GM18508 (cell line): ENCODE measurements at regions not wholly inside any gene's neighbourhood (a gene's known extent, or its start where the extent isn't known, plus 50 kb on each side); places are given as distances from the start of the nearest gene placed in this dataset.
"Not testable (repeated sequence)": the region's sequence is repeated elsewhere in the genome, so short reads cannot be mapped to it uniquely, and the experiment has no call there.

Experiments
- ATAC-seq: cut with Tn5 transposase; IDR thresholded peaks from one replicate; pipeline ENCODE4 v1.9.1; 2021; ENCODE audit warnings: moderate number of reproducible peaks; ENCODE audit not compliant: insufficient read depth, unreplicated experiment

DNA sequence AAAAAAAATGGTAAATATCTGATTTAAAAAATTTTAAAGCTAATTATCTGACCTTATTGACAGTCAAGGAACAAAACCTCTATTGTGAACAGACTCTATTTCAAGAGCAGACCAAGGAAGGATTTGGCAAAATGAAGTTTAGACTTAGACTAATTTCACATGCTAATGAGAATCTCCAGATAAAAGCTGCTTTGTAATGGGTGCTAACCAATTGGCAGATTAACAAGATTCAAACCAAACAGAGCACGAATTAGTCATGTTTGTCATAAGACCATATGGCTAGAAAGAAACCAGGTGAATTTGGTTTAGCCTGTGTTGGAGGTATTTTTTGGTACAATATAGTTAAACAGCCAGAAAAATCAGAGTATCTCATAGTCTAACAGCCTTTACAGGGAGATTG is 429.1 kb upstream of the NFE2L3 start:
- no peak for ATAC-seq

DNA sequence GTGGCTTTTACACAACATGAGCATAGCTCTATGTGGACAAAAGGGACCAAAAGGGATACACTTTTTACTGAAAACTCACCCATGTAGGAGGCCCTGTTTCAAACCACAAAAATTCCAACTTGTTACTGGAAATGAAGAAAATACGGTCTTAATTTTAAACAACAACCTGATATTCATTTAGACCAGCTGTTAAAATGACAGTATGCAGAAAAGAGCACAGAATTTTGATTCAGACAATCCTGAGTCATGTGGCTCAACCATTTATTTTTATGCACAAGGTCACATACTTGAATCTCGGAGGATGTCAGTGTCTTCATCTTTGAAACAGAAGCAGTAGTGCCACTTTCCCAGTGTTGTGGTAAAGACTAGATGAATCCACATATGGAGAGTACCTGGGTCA is 426.5 kb upstream of the NFE2L3 start:
- no peak for ATAC-seq

DNA sequence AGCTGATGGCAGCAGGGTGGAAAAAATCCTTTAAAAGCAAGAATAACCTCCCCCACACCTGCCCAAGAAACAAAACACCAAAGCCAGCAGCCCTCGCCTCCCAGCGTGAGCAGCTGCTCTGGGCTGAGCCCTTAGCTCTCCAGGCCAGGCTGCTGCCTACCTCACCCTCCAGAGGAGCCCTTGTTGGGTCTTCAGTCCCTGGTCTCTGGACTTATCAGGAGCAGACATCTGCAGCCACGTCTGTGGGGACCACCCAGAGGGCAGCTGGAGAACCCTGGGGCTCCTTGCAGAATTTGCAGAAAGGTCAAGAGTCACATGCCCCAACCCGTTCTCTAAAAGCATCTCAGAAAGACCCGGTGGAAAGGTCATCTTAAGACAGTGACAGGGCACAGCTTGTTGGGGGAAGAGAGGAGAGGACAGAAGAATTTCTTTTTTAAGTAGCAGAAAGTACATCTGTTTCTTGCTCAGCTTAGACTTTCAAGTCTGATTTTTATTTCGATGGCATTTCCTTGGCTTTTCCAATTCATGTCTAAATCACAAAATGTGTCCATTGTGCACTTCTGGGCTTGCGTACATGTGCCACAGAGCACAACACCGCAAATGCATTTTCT is 425.7 kb upstream of the NFE2L3 start:
- no peak for ATAC-seq

DNA sequence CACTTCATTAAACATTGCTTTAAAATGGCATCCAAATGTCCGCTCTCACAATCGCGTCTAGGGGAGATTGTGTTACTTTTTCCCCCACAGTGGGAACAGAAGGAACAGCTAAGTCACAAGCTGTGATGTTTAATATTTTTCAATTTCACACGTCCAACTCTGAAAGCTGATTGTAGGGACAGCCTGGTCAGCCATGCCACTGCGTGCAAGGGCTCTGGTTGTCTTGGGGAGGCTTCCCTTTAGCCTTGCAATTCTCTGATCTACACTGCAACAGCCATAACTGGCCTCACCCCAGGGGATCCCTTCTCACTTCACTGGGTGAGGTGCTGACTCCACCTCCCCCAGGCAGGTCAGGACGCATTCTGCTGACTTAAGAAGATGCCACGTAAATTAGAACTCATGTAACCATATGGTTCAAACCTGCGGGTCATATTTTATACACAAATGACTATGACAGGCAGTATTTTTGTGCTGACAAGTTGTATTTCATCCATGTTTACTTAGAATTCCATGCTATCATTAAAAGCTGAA is 425.2 kb upstream of the NFE2L3 start:
- no peak for ATAC-seq

DNA sequence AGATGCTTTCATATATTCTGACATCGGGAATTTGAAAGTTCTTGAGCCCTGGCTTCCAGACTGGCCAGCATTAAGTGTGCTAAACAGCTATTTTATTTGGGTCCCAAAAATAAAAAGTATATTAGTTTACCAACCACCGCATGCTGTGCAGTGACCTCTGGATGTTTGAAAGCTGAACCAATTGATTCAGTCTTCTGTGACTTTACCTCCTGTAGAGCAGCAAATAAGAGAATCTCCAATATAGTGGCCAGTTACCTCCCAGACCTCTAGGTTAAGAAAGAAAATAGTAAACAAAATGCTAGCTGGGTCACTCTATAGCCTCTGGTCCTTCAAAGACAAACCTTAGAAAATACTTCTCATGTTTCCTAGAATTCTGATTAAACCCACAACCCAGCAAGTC is 424.6 kb upstream of the NFE2L3 start:
- no peak for ATAC-seq

DNA sequence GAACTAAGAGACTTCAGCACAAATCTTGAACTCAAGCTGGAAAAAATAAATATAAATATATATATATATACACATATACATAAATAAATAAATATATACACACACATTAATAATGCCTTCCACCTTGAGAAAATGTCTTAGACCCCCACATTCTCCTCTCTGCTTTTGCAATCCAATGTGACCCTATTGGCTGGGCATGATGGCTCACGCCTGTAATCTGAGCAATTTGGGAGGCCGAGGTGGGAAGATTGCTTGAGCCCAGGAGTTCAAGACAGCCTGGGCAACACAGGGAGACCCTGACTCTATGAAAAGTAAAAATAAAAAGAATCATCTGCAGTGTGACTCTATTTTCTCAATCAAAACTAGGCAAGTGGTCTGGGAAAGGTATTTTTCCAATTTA is 424.1 kb upstream of the NFE2L3 start:
- ATAC-seq, result no peak

DNA sequence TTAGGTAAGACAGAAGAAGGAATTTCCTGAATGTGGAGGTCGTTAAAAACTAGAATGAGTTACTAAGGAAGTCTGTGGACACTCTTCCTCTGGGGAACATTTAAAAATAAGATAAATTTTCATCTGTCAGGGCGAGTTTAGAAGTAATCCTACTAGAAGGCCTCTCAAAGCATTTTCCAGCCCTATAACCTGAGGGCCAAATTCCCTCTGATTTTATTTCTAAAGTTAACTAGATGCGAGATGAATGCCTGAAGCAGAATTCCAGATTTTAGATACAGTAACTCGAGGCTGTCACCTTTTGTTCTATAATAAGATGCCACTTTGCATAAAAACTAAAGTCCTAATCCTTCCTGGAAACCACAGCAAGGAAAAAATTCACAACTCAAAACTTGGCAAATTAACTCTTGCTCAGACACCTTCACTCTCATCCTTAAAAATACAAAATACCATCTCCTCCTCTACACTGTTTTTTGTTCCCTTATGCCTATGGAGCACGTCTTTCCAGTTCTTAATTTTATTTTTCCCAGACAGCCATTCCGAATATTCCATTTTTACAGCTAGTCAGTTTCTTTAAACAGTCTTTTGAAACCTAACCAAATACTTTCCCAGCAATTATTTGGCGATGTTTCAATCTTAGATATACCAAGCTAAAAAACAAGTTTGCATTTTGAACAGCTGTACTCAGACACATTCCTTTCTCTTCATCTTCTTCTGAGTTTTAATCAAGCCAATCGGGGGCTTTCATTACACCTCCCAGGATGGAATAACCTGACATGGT is 420.7 kb upstream of the NFE2L3 start:
- no peak for ATAC-seq

DNA sequence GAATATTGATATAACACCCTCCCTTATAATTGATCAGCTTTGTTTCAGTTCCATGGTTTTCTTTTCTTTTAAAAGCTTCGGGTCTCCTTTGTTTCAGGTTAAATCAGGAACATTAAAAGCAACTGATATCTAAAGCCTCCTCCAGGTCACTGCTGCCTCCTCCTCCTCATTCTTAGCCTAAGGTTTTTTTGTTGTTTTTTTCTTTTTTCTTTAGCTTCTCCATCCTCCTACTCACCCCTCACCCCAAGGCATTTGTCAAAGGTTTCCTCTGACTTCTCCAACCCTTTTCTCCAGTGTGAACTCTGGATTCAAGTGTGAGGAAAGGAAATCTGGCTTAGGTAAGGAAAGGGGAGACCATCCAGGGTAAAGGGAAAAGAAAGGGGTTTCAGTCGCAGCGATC is 420.2 kb upstream of the NFE2L3 start:
- no peak for ATAC-seq

DNA sequence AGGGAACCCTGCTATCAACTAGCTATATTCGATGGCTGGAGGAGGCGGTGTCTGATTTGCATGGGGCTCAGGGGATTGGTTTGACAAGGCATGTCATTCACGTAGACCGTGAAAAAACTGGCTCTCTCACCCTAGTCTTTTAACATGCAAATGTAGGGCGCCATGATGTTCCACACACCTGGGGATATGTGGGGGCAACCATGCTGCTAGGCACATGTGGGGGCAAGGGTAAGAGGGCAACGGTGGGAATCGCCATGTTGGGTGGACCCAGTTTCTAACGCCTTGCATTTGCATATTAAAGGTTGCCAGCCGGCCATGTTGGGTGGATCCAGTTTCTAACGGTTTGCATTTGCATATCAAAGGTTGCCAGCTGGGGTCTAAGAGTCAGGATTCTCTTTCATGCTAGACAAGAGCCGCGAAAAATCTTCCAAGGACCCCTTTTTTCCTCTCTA is 419.2 kb upstream of the NFE2L3 start:
- ATAC-seq, result no peak

DNA sequence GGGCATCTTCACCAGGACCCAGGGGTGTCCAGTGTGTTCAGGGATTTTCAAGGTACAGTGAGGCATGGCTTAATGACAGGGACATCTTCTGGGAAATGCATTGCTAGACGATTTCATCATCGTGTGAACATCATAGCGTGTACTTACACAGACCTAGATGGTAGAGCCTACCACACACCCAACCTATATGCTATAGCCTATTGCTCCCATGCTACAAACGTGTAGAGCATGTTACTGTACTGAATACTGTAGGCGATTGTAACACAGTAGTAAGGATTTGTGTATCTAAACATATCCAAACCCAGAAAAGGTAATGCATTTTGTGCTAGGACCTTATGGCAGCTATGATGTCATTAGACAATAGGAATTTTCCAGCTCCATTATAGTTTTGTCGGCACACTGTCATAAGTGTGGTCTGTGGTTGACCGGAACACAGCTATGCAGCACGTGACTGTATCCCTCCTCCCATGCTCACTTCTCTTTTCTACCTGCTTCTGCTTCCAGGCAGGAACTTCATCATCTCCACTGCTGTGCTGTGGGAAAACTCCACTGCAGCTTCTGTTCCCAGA is 416.2 kb upstream of the NFE2L3 start:
- no peak for ATAC-seq

DNA sequence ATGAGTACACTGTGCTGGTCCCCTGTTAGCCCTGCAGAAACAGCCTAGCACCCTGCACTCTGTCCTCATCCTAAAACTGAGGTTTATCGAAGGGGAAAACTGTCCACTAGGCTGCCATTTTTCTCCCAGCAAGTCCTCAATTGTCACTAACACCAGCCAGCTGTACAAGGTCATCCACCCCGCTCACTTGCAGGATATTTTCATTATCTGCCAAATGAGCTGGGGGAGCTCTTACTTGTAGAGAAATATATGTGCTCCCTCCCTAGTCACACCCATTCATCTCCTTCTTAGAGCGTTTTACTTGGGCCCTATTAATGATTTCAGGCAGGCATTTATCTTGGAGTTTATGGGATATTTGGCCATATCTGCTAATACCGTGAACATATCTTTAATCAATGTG is 413.5 kb upstream of the NFE2L3 start:
- ATAC-seq, result no peak

DNA sequence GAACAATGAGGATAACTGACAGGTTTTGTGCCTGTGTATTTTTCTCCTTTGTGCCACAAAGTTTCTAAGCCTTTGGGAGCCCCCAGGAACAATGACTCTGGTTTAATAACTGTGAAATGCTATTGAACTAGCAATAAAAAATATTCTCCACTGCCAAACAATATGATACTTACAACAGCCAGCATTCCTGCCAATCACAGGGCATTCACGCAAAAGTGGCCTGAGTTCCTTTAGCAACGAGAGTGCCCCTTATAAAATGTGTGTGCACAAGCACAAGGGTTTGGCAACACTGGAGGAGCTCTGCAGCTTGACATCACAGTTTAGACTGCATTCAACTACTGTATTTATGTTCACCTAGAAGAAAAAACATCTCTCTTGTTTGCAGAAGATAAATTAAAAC is 412.9 kb upstream of the NFE2L3 start:
- no peak for ATAC-seq

DNA sequence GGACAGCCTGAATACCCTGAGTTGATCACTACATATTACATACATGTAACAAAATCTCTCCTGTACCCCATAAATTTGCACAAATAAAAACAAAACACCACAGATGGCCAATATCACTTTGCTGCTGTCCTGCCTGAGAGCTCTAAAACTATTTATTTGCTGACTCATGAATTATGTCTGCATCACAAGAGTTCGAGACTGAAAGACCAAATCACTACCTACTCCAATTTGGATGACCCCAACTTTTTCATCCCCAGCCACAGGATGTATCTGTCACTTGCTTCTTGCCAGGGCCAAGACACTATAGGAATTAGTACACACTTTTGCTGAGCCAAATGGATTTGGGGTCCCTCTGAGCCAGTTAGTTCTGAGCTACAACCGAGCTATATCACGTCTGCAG is 409.7 kb upstream of the NFE2L3 start:
- ATAC-seq, result no peak

DNA sequence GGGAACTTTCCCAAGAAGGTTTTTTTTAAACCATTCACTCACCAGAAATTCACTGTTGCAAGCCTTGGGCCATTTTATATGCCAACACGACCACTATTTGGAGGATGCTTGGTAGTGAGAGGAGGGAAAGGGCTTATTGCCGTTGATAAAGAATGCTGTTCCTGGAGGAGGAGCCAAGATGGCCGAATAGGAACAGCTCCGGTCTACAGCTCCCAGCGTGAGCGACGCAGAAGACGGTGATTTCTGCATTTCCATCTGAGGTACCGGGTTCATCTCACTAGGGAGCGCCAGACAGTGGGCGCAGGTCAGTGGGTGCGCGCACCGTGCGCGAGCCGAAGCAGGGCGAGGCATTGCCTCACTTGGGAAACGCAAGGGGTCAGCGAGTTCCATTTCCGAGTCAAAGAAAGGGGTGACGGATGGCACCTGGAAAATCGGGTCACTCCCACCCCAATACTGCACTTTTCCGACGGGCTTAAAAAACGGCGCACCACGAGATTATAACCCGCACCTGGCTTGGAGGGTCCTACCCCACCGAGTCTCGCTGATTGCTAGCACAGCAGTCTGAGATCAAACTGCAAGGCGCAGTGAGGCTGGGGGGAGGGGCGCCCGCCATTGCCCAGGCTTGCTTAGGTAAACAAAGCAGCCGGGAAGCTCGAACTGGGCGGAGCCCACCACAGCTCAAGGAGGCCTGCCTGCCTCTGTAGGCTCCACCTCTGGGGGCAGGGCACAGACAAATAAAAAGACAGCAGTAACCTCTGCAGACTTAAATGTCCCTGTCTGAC is 408.1 kb upstream of the NFE2L3 start:
- ATAC-seq, result not testable (repeated sequence)

DNA sequence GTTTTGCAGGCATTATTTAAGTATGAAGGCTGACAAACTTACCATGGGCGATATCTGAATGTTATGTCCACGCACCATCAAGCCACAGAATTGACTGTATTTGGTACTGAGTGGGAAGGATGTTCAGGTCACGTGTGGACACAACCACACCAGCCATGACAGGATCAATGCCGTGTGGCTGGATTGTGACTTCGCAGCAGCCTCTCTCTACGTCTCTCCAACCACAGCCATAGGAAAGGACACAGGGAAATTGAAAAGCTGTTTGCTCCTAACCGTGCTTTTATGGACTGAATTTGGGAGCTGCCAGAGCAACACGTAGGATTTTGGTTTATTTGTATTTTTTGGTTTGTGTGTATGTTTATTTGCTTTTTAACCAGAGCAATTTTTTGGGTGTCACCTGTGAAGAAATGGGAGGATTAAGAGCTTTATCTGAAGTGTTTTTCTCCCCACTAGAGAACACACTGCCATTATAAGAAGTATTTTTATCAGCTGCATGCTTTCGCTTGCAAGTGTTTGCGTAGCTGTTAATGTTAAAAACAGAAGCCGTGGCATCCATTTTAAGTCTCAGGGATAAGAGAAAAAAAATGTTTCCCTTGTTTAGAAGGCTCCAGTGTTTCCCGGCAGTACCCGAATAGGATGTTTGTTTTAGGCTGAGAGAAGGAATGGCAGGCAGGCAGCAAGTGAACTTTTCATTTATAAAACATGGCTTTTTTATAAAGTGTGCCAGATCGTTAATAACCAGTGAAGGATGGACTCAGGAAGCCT is 401.1 kb upstream of the NFE2L3 start:
- ATAC-seq, result no peak

DNA sequence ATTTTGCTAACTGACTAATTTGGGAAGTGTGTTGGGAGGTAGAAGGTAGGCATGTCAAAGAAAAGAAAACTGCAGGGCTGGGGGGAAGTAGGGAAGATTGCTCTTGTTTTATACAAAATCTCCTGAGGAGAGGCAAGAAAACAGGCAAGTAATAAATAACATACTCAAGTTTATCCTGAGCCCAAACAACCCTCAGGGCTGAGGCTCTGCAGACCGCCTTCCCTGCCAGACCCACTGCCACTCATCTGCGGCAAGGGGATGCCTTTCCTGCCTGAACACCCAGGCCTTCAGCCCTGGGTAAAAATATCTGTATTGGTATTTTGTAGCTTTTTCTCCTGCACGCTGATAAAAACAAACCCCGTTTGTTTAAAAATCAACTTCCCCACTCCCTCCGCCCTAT is 399.8 kb upstream of the NFE2L3 start:
- no peak for ATAC-seq

DNA sequence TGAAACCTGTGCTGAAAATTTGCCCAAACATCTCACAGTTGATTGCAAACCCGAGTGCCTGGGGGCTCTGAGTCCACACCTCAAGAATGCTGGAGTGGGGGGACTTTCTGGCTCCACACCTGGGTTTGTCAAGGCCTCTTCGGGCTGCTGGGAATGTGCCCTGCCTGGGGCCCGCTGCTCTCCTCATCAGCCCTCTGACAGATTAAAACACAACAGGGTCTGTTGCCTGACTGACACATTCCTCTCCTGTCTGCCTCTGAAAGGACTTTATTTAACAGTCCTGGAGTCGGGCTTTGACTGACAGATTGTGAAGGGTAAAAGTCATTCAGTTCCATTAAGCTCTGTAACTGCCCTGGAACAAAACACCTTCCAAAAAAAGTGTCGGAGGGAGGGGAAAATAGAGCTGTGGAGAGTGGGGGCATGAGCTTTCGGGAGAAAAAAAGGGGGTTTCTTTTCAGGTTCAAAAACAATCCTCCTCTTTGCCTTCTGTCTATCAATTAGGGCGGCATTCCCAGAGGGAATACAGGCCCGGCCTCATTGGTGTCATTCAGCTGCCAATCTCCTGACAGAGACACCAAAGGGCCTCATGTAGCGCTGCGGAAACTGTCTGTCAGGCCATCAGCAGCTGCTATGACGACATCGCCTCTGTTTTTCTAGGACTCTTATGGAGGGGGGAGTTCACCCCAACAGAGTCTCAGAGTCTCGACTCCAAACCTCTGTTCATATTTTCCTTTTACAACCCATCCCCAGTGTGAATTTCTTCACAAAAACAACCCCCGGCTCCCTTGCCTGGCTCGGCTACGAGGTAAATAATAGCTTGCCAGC is 398.8 kb upstream of the NFE2L3 start:
- ATAC-seq, result no peak

DNA sequence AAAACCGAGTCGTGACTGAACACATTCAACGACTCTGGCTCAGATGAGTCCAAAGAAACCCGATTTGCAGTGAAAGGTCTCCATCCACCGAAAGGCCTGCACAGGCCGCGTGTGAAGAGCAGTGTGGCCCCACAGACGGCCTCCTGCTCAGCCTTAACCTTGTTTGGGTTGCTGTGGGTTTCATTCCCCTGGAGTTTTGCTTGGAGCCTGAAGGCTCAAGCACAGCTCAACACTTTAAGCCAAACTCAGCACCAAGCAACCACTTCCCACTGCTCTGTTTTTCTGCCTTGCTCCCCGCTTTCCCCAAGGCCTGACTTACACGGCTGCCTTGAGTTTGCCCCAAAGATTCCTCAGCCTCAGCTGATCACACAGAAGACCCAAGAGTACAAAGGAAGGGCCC is 398.2 kb upstream of the NFE2L3 start:
- ATAC-seq, result no peak

DNA sequence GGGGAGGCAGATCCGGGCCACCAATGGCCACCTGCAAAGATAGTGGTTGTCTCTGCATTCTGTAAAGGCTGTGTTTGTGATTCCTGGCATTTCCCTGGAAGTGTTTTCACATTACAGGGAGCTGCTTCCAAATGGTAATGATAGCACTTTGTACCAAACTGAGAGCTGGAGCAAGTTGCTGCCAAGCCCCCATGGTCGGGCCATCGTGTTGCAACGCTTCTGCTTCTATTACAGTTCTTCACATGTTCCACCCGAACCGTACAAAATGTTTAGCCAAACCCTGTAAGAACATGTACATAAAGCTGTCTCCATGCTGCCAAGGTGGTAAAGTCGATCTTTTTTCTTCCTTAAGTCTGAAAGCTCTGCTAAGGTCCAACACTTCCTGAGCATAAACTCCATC is 397.7 kb upstream of the NFE2L3 start:
- no peak for ATAC-seq
